CD4-positive, alpha-beta T cell (primary cell): ENCODE measurements at regions not wholly inside any gene's neighbourhood (a gene's known extent, or its start where the extent isn't known, plus 50 kb on each side); places are given as distances from the start of the nearest gene placed in this dataset.
"Not testable (repeated sequence)": the region's sequence is repeated elsewhere in the genome, so short reads cannot be mapped to it uniquely, and the experiment has no call there.

Experiments used
- ATAC-seq: fragments of 200-7000 bp; cut with Tn5 transposase; one replicate; pipeline ENCODE4 v1.10.0; 2022; ENCODE audit warnings: mild to moderate bottlenecking; ENCODE audit not compliant: poor library complexity
- CTCF ChIA-PET: fragments of 350-600 bp; sonication (Branson Sonifier 250); formaldehyde crosslinking; loops from one replicate; lab custom pipeline; 2021; ENCODE audit warnings: antibody characterized with exemption, inconsistent platforms; lab: Charles Lee
- POLR2A ChIA-PET: fragments of 350-600 bp; sonication (Branson Sonifier 250); formaldehyde crosslinking; loops from one replicate; lab custom pipeline; 2021; ENCODE audit warnings: antibody characterized with exemption, inconsistent platforms; lab: Charles Lee
- DNase-seq, 14 experiments: peaks; one replicate each; pipeline ENCODE4 v3.0.0-alpha.2; 2013 to 2020; ENCODE audit warnings: mixed read lengths in 2 of 14
- H3K27ac ChIP-seq, 2 donors: one replicate each; pipeline versions ENCODE4 v1.5.1 to v1.7.0; 2013; ENCODE audit warnings: low read length in 2 of 2, low read depth in 1 of 2, mild to moderate bottlenecking in 1 of 2
- H3K27me3 ChIP-seq, 2 experiments: 1 replicate in 1 of 2; 2 replicates in 1 of 2; pipeline versions ENCODE4 v1.6.1 to v1.7.0; 2013; ENCODE audit warnings: low read length in 2 of 2, control low read depth in 1 of 2, mild to moderate bottlenecking in 1 of 2, moderate library complexity in 1 of 2; ENCODE audit not compliant: insufficient read depth in 2 of 2, control insufficient read depth in 1 of 2
- H3K36me3 ChIP-seq: one replicate; pipeline ENCODE4 v1.6.1; 2013; ENCODE audit warnings: low read length, control low read depth; ENCODE audit not compliant: insufficient read depth
- H3K4me1 ChIP-seq: one replicate; pipeline ENCODE4 v1.6.1; 2013; ENCODE audit warnings: low read length, control low read depth; ENCODE audit not compliant: insufficient read depth
- H3K4me3 ChIP-seq: one replicate; pipeline ENCODE4 v1.5.1; 2013; ENCODE audit warnings: mild to moderate bottlenecking, low read length, moderate library complexity
- H3K9me3 ChIP-seq, 2 experiments: 1 replicate in 1 of 2; 2 replicates in 1 of 2; pipeline versions ENCODE4 v1.6.1 to v1.7.0; 2013; ENCODE audit warnings: low read length in 2 of 2, mild to moderate bottlenecking in 2 of 2, control low read depth in 1 of 2, moderate library complexity in 1 of 2; ENCODE audit not compliant: control insufficient read depth in 1 of 2, insufficient read depth in 1 of 2
- H3K27ac Mint-ChIP-seq: one replicate; pipeline ENCODE4 v1.8.0; 2020; ENCODE audit warnings: mixed read lengths
- H3K27me3 Mint-ChIP-seq: one replicate; pipeline ENCODE4 v1.8.0; 2021; ENCODE audit warnings: mixed read lengths
- H3K36me3 Mint-ChIP-seq: one replicate; pipeline ENCODE4 v1.8.0; 2021; ENCODE audit warnings: low read depth, mixed read lengths
- H3K4me1 Mint-ChIP-seq: one replicate; pipeline ENCODE4 v1.8.0; 2021; ENCODE audit warnings: low read depth, mixed read lengths
- H3K4me3 Mint-ChIP-seq: one replicate; pipeline ENCODE4 v1.8.0; 2020; ENCODE audit warnings: mild to moderate bottlenecking, mixed read lengths
- H3K9me3 Mint-ChIP-seq: one replicate; pipeline ENCODE4 v1.8.0; 2020; ENCODE audit warnings: mixed read lengths
- CTCF ChIP-seq: fragments of 200-600 bp; IDR thresholded peaks from one replicate; pipeline ENCODE4 v1.8.0; 2022; ENCODE audit warnings: antibody characterized with exemption, mild to moderate bottlenecking
- intact Hi-C, 2 experiments: fragments of 100-400 bp; cut with DNase I in 1 of 2; cut with micrococcal nuclease in 1 of 2; formaldehyde crosslinking; loops; one replicate each; pipeline versions ENCODE4 v1.15.1 to v1.9.0; 2023 to 2025; cut with DNase I, micrococcal nuclease

GRCh38 chr7:83836028-83836427 is 187.1 kb upstream of the SEMA3E start:
- intact Hi-C loops, result no loop called here
- Histone ChIP-seq H3K27ac (no peak overlapping the region), H3K27me3 (no peaks in the 10 kb centered on the region), H3K9me3 (no peaks in the 10 kb centered on the region), H3K4me1 (no peaks in the 10 kb centered on the region), H3K4me3 (no peak overlapping the region), H3K36me3 (no peaks in the 10 kb centered on the region)
- no peak for DNase-seq
- Mint-ChIP-seq H3K4me1 (no peaks in the 10 kb centered on the region), H3K27ac (no peak overlapping the region), H3K27me3 (no peaks in the 10 kb centered on the region), H3K4me3 (no peak overlapping the region), H3K9me3 (no peaks in the 10 kb centered on the region), H3K36me3 (no peaks in the 10 kb centered on the region)
- no peak for ATAC-seq
- POLR2A ChIA-PET, result no interaction called here
- CTCF ChIA-PET, result no interaction called here
- TF ChIP-seq CTCF, result no peak

DNA sequence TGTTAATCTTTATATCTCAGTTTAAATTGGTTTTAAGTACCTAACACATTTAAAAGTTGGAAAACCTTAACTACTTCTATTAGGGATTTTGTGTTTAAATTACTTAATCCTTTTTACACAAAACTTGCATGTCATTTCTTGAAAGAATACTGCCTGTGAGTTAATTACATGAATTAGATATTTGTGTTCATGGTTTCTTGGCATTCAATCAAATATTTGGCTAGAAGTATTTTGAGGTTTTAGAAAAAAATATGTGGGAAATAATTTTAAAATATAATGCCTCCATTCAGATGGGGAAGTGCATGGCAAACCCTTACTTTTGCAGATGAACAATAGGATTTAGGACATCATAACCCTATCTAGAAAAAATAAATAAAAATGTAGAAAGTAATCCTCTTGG is 186.5 kb upstream of the SEMA3E start:
- DNase-seq, result no peak
- Histone ChIP-seq H3K36me3 (no peaks in the 10 kb centered on the region), H3K27me3 (no peaks in the 10 kb centered on the region), H3K27ac (no peak overlapping the region), H3K9me3 (no peaks in the 10 kb centered on the region), H3K4me1 (no peaks in the 10 kb centered on the region), H3K4me3 (no peak overlapping the region)
- ChIA-PET CTCF (no interaction called here), POLR2A (no interaction called here)
- H3K27ac Mint-ChIP-seq, result no peak overlapping the region
- no peak for TF ChIP-seq CTCF
- no peak overlapping the region for H3K4me3 Mint-ChIP-seq
- H3K36me3 Mint-ChIP-seq, result no peaks in the 10 kb centered on the region
- ATAC-seq, result no peak
- intact Hi-C loops, result no loop called here
- H3K27me3 Mint-ChIP-seq, result no peaks in the 10 kb centered on the region
- H3K4me1 Mint-ChIP-seq, result no peaks in the 10 kb centered on the region
- H3K9me3 Mint-ChIP-seq, result no peaks in the 10 kb centered on the region

GRCh38 chr7:83833721-83834120 is 184.8 kb upstream of the SEMA3E start:
- H3K4me3 Mint-ChIP-seq, H3K36me3 ChIP-seq, H3K4me1 Mint-ChIP-seq, H3K4me3 ChIP-seq, DNase-seq, H3K27ac ChIP-seq, POLR2A ChIA-PET, H3K36me3 Mint-ChIP-seq, H3K27ac Mint-ChIP-seq, H3K4me1 ChIP-seq, CTCF ChIA-PET, H3K9me3 ChIP-seq, ATAC-seq, H3K27me3 Mint-ChIP-seq, H3K9me3 Mint-ChIP-seq, intact Hi-C loops, H3K27me3 ChIP-seq: not testable (repeated sequence)

DNA sequence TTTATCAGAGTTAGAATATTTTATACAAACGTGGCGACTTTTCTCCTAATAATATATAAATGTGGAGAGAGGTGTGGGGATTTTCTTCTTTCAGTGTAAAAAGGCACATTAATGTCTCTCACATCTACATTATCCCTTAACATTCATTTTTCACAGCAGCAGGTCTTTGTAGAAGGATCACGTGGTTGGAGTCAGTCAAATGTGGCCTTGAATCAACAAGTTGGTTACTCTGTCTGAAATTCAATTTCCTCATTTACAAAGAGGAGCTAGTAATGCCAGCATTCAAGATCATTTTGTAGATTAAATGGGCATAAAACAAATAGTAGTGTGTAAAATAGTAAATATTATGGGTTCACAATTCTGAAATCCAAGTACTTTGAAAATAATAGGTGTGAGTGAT is 183.1 kb upstream of the SEMA3E start:
- Mint-ChIP-seq H3K9me3 (peaks cover 4% of the 10 kb centered on the region), H3K4me3 (no peak overlapping the region), H3K27ac (no peak overlapping the region), H3K36me3 (no peaks in the 10 kb centered on the region), H3K27me3 (no peaks in the 10 kb centered on the region), H3K4me1 (no peaks in the 10 kb centered on the region)
- Histone ChIP-seq H3K4me1 (no peaks in the 10 kb centered on the region), H3K9me3 (no peaks in the 10 kb centered on the region), H3K4me3 (no peak overlapping the region), H3K27me3 (no peaks in the 10 kb centered on the region), H3K36me3 (no peaks in the 10 kb centered on the region), H3K27ac (no peak overlapping the region)
- no peak for DNase-seq
- ChIA-PET POLR2A (no interaction called here), CTCF (no interaction called here)
- intact Hi-C loops, result no loop called here
- ATAC-seq, result no peak
- TF ChIP-seq CTCF, result no peak
